HCT116 (cell line): ENCODE measurements at regions not wholly inside any gene's neighbourhood (a gene's known extent, or its start where the extent isn't known, plus 50 kb on each side); places are given as distances from the start of the nearest gene placed in this dataset.

ENCODE experiments used
- ATAC-seq: fragments of 200-7000 bp; cut with Tn5 transposase; 2 replicates; pipeline ENCODE4 v1.9.1; 2020; ENCODE audit warnings: mild to moderate bottlenecking, moderate library complexity
- BruUV-seq: library from RNA; stranded (reverse); fragments of 400-500 nt; replicated peaks from 2 replicates; lab custom pipeline; 2021; lab: Mats Ljungman, UMichigan
- CTCF ChIA-PET: fragments of 300-600 bp; sonication (Branson Sonifier 250); formaldehyde crosslinking; loops from one replicate; lab custom pipeline; 2021; ENCODE audit warnings: antibody characterized with exemption; lab: Charles Lee
- POLR2A ChIA-PET: fragments of 300-600, 350-600 bp; sonication (Branson Sonifier 250); formaldehyde crosslinking; loops from one replicate; lab custom pipeline; 2021; ENCODE audit warnings: antibody characterized with exemption; lab: Charles Lee
- RAD21 ChIA-PET, 2 experiments: fragments of 300-600 bp; sonication (Branson Sonifier 250); formaldehyde crosslinking; loops; one replicate each; lab custom pipeline; 2023; ENCODE audit warnings: low total read pairs in 2 of 2; ENCODE audit not compliant: uncharacterized antibody in 2 of 2, unreplicated experiment in 2 of 2, low non-redundant PET in 1 of 2; lab: Charles Lee
- DNase-seq: peaks from one replicate; pipeline ENCODE4 v3.0.0-alpha.2; 2010; ENCODE audit warnings: low read depth, low spot score
- H2AFZ ChIP-seq: fragments of 200-600 bp; shearing (Covaris generic), sonication (generic); 2 replicates; pipeline ENCODE4 v1.6.1; 2017; ENCODE audit warnings: low read depth, mixed run types, mixed read lengths, antibody characterized with exemption, low read length; ENCODE audit not compliant: poor library complexity, severe bottlenecking
- H3K27ac ChIP-seq: 2 replicates; pipeline ENCODE4 v1.5.1; 2012; ENCODE audit warnings: low read depth, low read length
- H3K27me3 ChIP-seq: fragments of 200-600 bp; sonication (generic); 2 replicates; pipeline ENCODE4 v1.6.1; 2016; ENCODE audit warnings: mixed run types, low read length, mixed read lengths; ENCODE audit not compliant: insufficient read depth
- H3K36me3 ChIP-seq, 2 experiments: fragments of 200-500 bp in 1 of 2; fragments of 200-600 bp in 1 of 2; sonication (Bioruptor generic) in 1 of 2; sonication (generic) in 1 of 2; 2 replicates each; pipeline versions ENCODE4 v1.5.1 to v1.6.1; 2014 to 2016; ENCODE audit warnings: low read length in 2 of 2, inconsistent platforms in 1 of 2, mixed read lengths in 1 of 2, mixed run types in 1 of 2; ENCODE audit not compliant: insufficient read depth in 2 of 2, control insufficient read depth in 1 of 2
- H3K4me1 ChIP-seq, 2 experiments: fragments of 200-600 bp in 1 of 2; sonication (generic) in 1 of 2; 2 replicates each; pipeline versions ENCODE4 v1.5.1 to v1.6.1; 2012 to 2017; ENCODE audit warnings: low read length in 2 of 2, inconsistent platforms in 1 of 2, mild to moderate bottlenecking in 1 of 2, mixed read lengths in 1 of 2, mixed run types in 1 of 2, moderate library complexity in 1 of 2; ENCODE audit not compliant: insufficient read depth in 2 of 2, control insufficient read depth in 1 of 2
- H3K4me2 ChIP-seq: fragments of 200-600 bp; sonication (generic); 2 replicates; pipeline ENCODE4 v1.6.1; 2017; ENCODE audit warnings: mixed run types, low read length, mixed read lengths
- H3K4me3 ChIP-seq, 2 experiments: fragments of 200-600 bp in 1 of 2; sonication (generic) in 1 of 2; replicated peaks in 1 of 2; 2 replicates each; pipeline ENCODE4 v1.5.1; 2011 to 2016; ENCODE audit warnings: low read length in 2 of 2, control low read depth in 1 of 2, low read depth in 1 of 2, mild to moderate bottlenecking in 1 of 2, mixed read lengths in 1 of 2, mixed run types in 1 of 2
- H3K79me2 ChIP-seq: fragments of 200-600 bp; sonication (generic); 2 replicates; pipeline ENCODE4 v1.6.1; 2017; ENCODE audit warnings: mild to moderate bottlenecking, mixed run types, low read length, moderate library complexity, mixed read lengths; ENCODE audit not compliant: insufficient read depth
- H3K9ac ChIP-seq: fragments of 200-600 bp; sonication (generic); 2 replicates; pipeline ENCODE4 v1.6.1; 2016; ENCODE audit warnings: low read length, mixed read lengths
- H3K9me2 ChIP-seq: fragments of 200-600 bp; sonication (generic), shearing (Covaris generic); 2 replicates; pipeline ENCODE4 v1.6.1; 2017; ENCODE audit warnings: mixed run types, mild to moderate bottlenecking, moderate library complexity; ENCODE audit not compliant: insufficient read depth
- H3K9me3 ChIP-seq, 2 experiments: fragments of 200-500 bp in 1 of 2; fragments of 200-600 bp in 1 of 2; sonication (Bioruptor generic) in 1 of 2; sonication (generic) in 1 of 2; 2 replicates each; pipeline ENCODE4 v1.6.1; 2014 to 2017; ENCODE audit warnings: low read length in 2 of 2, mixed read lengths in 2 of 2, inconsistent platforms in 1 of 2, low read depth in 1 of 2, mild to moderate bottlenecking in 1 of 2, mixed run types in 1 of 2, moderate library complexity in 1 of 2; ENCODE audit not compliant: control insufficient read depth in 1 of 2, insufficient read depth in 1 of 2
- H4K20me1 ChIP-seq: fragments of 200-600 bp; sonication (generic), shearing (Covaris generic); 2 replicates; pipeline ENCODE4 v1.6.1; 2017; ENCODE audit warnings: mixed run types, mild to moderate bottlenecking, moderate library complexity; ENCODE audit not compliant: insufficient read depth
- CBX3 ChIP-seq: IDR thresholded peaks from 2 replicates; pipeline ENCODE4 v1.6.1; 2012; ENCODE audit warnings: low read depth
- EZH2 ChIP-seq: fragments of 200-600 bp; sonication (generic); IDR thresholded peaks from 2 replicates; pipeline ENCODE4 v1.6.1; 2017; ENCODE audit warnings: antibody characterized with exemption, mixed run types
- JUND ChIP-seq: IDR thresholded peaks from 2 replicates; pipeline ENCODE4 v1.6.1; 2012
- RAD21 ChIP-seq: IDR thresholded peaks from 2 replicates; pipeline ENCODE4 v1.6.1; 2012; ENCODE audit warnings: low read depth, mild to moderate bottlenecking
- TCF7L2 ChIP-seq: IDR thresholded peaks from 2 replicates; pipeline ENCODE4 v1.7.0; 2011; ENCODE audit warnings: borderline replicate concordance, inconsistent platforms; ENCODE audit not compliant: insufficient read depth, insufficient read length; ENCODE audit errors: extremely low read depth
- ZFX ChIP-seq: fragments of 450-650 bp; IDR thresholded peaks from 2 replicates; pipeline ENCODE4 v1.6.1; 2017
- intact Hi-C: fragments of 100-400 bp; cut with micrococcal nuclease; formaldehyde crosslinking; loops from 2 replicates; pipeline ENCODE4 v1.10.0; 2022
- TF ChIP-seq, protein P1 (sequence below): IDR thresholded peaks from 2 replicates; pipeline ENCODE4 v1.6.1; 2012; ENCODE audit warnings: low read depth

DNA sequence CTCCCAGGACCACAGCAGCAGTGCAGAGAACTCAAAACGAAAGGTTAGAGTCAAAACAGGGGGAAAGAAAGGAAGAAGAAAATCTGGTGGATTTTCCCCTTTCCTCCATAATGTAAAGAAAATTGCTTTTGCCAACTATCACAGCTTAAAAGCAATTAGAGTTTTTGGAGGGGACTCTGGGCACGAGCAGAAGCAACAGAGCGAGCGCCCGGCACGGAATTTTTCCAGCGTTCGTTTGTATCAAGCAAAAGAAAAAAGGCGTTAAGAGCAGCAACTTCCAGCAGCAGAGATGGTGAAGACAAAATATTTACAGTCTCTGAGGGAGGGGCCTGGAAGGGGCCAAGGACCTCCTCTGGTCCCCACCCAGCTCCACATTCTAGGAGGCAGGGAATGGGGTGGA is 174.9 kb upstream of the LINGO1 start (continued):
- no peak for TF ChIP-seq TCF7L2
- no peak for TF ChIP-seq CBX3
- TF ChIP-seq, protein P1, sequence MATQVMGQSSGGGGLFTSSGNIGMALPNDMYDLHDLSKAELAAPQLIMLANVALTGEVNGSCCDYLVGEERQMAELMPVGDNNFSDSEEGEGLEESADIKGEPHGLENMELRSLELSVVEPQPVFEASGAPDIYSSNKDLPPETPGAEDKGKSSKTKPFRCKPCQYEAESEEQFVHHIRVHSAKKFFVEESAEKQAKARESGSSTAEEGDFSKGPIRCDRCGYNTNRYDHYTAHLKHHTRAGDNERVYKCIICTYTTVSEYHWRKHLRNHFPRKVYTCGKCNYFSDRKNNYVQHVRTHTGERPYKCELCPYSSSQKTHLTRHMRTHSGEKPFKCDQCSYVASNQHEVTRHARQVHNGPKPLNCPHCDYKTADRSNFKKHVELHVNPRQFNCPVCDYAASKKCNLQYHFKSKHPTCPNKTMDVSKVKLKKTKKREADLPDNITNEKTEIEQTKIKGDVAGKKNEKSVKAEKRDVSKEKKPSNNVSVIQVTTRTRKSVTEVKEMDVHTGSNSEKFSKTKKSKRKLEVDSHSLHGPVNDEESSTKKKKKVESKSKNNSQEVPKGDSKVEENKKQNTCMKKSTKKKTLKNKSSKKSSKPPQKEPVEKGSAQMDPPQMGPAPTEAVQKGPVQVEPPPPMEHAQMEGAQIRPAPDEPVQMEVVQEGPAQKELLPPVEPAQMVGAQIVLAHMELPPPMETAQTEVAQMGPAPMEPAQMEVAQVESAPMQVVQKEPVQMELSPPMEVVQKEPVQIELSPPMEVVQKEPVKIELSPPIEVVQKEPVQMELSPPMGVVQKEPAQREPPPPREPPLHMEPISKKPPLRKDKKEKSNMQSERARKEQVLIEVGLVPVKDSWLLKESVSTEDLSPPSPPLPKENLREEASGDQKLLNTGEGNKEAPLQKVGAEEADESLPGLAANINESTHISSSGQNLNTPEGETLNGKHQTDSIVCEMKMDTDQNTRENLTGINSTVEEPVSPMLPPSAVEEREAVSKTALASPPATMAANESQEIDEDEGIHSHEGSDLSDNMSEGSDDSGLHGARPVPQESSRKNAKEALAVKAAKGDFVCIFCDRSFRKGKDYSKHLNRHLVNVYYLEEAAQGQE = no peak
- TF ChIP-seq JUND = no peak
- TF ChIP-seq RAD21 = no peak

DNA sequence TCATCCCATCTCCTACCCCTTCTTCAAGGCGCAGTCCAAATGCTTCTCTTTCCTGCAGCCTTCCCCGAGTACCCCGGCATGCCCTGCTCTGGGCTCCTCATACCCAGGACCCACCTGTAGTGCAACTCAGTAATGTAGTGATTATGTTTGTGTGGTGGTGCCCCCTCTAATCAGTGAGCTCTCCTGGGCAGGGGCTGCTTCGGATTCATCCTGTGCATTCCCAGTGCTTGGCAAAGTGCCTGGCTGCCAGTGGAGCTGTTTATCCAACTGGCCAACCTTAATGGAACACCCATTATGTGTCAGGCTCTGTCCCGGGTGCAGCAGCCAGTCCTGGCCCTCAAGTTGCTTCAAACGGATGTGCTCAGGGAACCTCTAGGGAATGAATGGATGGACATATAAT is 174.4 kb upstream of the LINGO1 start:
- no peaks in the 10 kb centered on the region for H4K20me1 ChIP-seq
- BruUV-seq = no TSS peak
- intact Hi-C loops = no loop called here
- H3K27me3 ChIP-seq = no peaks in the 10 kb centered on the region
- H3K27ac ChIP-seq = no peak overlapping the region
- no peaks in the 10 kb centered on the region for H3K9me3 ChIP-seq
- no peaks in the 10 kb centered on the region for H3K36me3 ChIP-seq
- H3K4me2 ChIP-seq = no peak overlapping the region
- ATAC-seq (no peak), DNase-seq (no peak)
- ChIA-PET POLR2A (no interaction called here), CTCF (no interaction called here), RAD21 (no interaction called here)
- H3K79me2 ChIP-seq = no peaks in the 10 kb centered on the region
- peaks cover 0 to 3% of the 10 kb centered on the region in 2 experiments; a peak in 1 of 4 replicates for H3K4me1 ChIP-seq
- H3K4me3 ChIP-seq = no peak overlapping the region
- no peak for TF ChIP-seq RAD21
- TF ChIP-seq ZFX = no peak
- TF ChIP-seq EZH2 = no peak
- TF ChIP-seq, all 23 proteins: peak for 0
- Histone ChIP-seq H3K9me2 (no peaks in the 10 kb centered on the region), H3K9ac (no peak overlapping the region), H2AFZ (no peak overlapping the region)
